ENCODE measurements at regions not wholly inside any gene's neighbourhood (a gene's known extent, or its start where the extent isn't known, plus 50 kb on each side); places are given as distances from the start of the nearest gene placed in this dataset.

GRCh38 chr9:88310310-88310980 lies 77.8 kb upstream of the SPIN1 start:
- TF ChIP-seq CTCF (IDR thresholded peaks at IDR 0.05) (no peak), POLR2A (IDR thresholded peaks at IDR 0.05) (no peak)
